ENCODE measurements at regions not wholly inside any gene's neighbourhood (a gene's known extent, or its start where the extent isn't known, plus 50 kb on each side); places are given as distances from the start of the nearest gene placed in this dataset.

DNA sequence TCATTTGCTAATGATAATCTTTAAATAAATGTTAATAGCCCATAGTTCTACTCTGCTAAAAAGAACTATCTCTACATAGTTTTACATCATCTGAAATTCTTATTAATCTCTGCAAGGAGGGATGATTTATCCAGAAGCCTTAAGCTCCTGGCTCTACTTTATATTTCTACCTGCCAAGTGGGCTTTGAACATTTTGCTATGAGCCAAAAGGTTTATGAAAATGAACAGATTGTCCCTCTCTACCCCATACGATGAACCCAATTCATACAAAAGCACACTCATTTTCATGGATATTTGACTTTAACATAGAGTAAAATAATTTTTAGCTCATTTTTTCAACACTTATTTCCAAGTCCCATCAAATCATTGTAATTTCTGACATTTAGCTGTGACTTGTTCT lies 611.0 kb downstream of the NSUN3 start:
- TF ChIP-seq, protein P1, sequence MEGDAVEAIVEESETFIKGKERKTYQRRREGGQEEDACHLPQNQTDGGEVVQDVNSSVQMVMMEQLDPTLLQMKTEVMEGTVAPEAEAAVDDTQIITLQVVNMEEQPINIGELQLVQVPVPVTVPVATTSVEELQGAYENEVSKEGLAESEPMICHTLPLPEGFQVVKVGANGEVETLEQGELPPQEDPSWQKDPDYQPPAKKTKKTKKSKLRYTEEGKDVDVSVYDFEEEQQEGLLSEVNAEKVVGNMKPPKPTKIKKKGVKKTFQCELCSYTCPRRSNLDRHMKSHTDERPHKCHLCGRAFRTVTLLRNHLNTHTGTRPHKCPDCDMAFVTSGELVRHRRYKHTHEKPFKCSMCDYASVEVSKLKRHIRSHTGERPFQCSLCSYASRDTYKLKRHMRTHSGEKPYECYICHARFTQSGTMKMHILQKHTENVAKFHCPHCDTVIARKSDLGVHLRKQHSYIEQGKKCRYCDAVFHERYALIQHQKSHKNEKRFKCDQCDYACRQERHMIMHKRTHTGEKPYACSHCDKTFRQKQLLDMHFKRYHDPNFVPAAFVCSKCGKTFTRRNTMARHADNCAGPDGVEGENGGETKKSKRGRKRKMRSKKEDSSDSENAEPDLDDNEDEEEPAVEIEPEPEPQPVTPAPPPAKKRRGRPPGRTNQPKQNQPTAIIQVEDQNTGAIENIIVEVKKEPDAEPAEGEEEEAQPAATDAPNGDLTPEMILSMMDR (IDR thresholded peaks at IDR 0.05; ENCODE audit: insufficient read depth, low read depth, low read length): no peak
- no peak for TF ChIP-seq EZH2 (IDR thresholded peaks at IDR 0.05; ENCODE audit: insufficient read depth, low read length)

All from astrocyte (in vitro differentiated cells and primary cell).